Right lung (tissue), 2 donors: ENCODE measurements at regions not wholly inside any gene's neighbourhood (a gene's known extent, or its start where the extent isn't known, plus 50 kb on each side); places are given as distances from the start of the nearest gene placed in this dataset.
"Not testable (repeated sequence)": the region's sequence is repeated elsewhere in the genome, so short reads cannot be mapped to it uniquely, and the experiment has no call there.

Experiments
- DNase-seq, 2 donors: peaks; one replicate each; pipeline ENCODE4 v3.0.0-alpha.2; 2013

- DNase-seq = peak in 1 of 2 donors; percentile 0
Measured at GRCh38 chr4:135050086-135050717, 848.6 kb upstream of the PABPC4L start.

GRCh38 chr4:135032670-135033069 lies 831.1 kb upstream of the PABPC4L start:
- DNase-seq = no peak

- no peak for DNase-seq
Measured at GRCh38 chr4:135015771-135016170, 814.2 kb upstream of the PABPC4L start.

- no peak for DNase-seq
Measured at GRCh38 chr4:135007400-135007799, 805.8 kb upstream of the PABPC4L start.

- DNase-seq = no peak
Measured at GRCh38 chr4:134999169-134999568, 797.6 kb upstream of the PABPC4L start.

- no peak for DNase-seq
Measured at GRCh38 chr4:134961963-134962362, 760.4 kb upstream of the PABPC4L start.

GRCh38 chr4:134958862-134959261 lies 757.3 kb upstream of the PABPC4L start:
- no peak for DNase-seq

GRCh38 chr4:134955059-134955458 lies 753.5 kb upstream of the PABPC4L start:
- DNase-seq = no peak

GRCh38 chr4:134952775-134953174 lies 751.2 kb upstream of the PABPC4L start:
- no peak for DNase-seq

- no peak for DNase-seq
Measured at GRCh38 chr4:134952305-134952704, 750.7 kb upstream of the PABPC4L start.

GRCh38 chr4:134948110-134948642 lies 746.6 kb upstream of the PABPC4L start:
- DNase-seq = no peak

- no peak for DNase-seq
Measured at GRCh38 chr4:134944115-134944514, 742.5 kb upstream of the PABPC4L start.

GRCh38 chr4:134936014-134936413 lies 734.4 kb upstream of the PABPC4L start:
- DNase-seq = no peak

GRCh38 chr4:134935320-134935719 lies 733.7 kb upstream of the PABPC4L start:
- DNase-seq = no peak

- DNase-seq = no peak
Measured at GRCh38 chr4:134934036-134934808, 732.6 kb upstream of the PABPC4L start.

GRCh38 chr4:134915355-134915754 lies 713.8 kb upstream of the PABPC4L start:
- DNase-seq = no peak

GRCh38 chr4:134914250-134914649 lies 712.7 kb upstream of the PABPC4L start:
- not testable (repeated sequence) for DNase-seq

- DNase-seq = no peak
Measured at GRCh38 chr4:134911941-134912340, 710.4 kb upstream of the PABPC4L start.

- peak in 1 of 2 donors; percentile 1 for DNase-seq
Measured at GRCh38 chr4:134906404-134907023, 704.9 kb upstream of the PABPC4L start.

- DNase-seq = no peak
Measured at GRCh38 chr4:134905061-134905460, 703.5 kb upstream of the PABPC4L start.

GRCh38 chr4:134888156-134888555 lies 686.6 kb upstream of the PABPC4L start:
- no peak for DNase-seq

GRCh38 chr4:134885436-134885835 lies 683.8 kb upstream of the PABPC4L start:
- no peak for DNase-seq
